GM12878 (cell line): ENCODE measurements at regions not wholly inside any gene's neighbourhood (a gene's known extent, or its start where the extent isn't known, plus 50 kb on each side); places are given as distances from the start of the nearest gene placed in this dataset.

ENCODE experiments used
- ATAC-seq: fragments of 200-7000 bp; cut with Tn5 transposase; 3 replicates; pipeline ENCODE4 v1.9.1; 2020; ENCODE audit warnings: mild to moderate bottlenecking, moderate library complexity
- BruUV-seq: library from RNA; stranded (reverse); fragments of 400-500 nt; replicated peaks from 2 replicates; lab custom pipeline; 2021; lab: Mats Ljungman, UMichigan
- CTCF ChIA-PET: fragments of 300-600 bp; sonication (Branson Sonifier 250); formaldehyde crosslinking; extraction: SDS; loops from one replicate; lab custom pipeline; 2021; ENCODE audit warnings: inconsistent platforms; lab: Yijun Ruan, JAX
- POLR2A ChIA-PET: fragments of 350-600 bp; formaldehyde crosslinking; extraction: SDS; loops from one replicate; lab custom pipeline; 2021; ENCODE audit warnings: inconsistent platforms; lab: Charles Lee
- RAD21 ChIA-PET: fragments of 300-600 bp; sonication (Branson Sonifier 250); formaldehyde crosslinking; loops from one replicate; lab custom pipeline; 2023; ENCODE audit warnings: antibody characterized with exemption; ENCODE audit not compliant: unreplicated experiment; lab: Charles Lee
- SMC1A ChIA-PET: fragments of 300-600 bp; sonication (Branson Sonifier 250); formaldehyde crosslinking; loops from one replicate; lab custom pipeline; 2023; ENCODE audit not compliant: unreplicated experiment, uncharacterized antibody; lab: Charles Lee
- DNase-seq: peaks from one replicate; pipeline ENCODE4 v3.0.0-alpha.2; 2011; ENCODE audit warnings: low read depth, low spot score
- FAIRE-seq: peaks from 3 replicates; lab custom pipeline; 2011; peaks lifted over from hg19 to GRCh38; lab: Jason Lieb, UNC
- H2AFZ ChIP-seq: 2 replicates; pipeline ENCODE4 v1.6.0; 2011; ENCODE audit warnings: low read depth, low read length, control low read depth; ENCODE audit not compliant: control insufficient read depth
- H3K27ac ChIP-seq: 2 replicates; pipeline ENCODE4 v1.5.1; 2011; ENCODE audit warnings: control low read depth; ENCODE audit not compliant: control insufficient read depth, insufficient read depth
- H3K27me3 ChIP-seq, 2 experiments: replicated peaks in 1 of 2; 2 replicates each; pipeline versions ENCODE4 v1.6.0 to v1.6.1; 2011; ENCODE audit warnings: low read length in 1 of 2; ENCODE audit not compliant: control insufficient read depth in 2 of 2, insufficient read depth in 2 of 2
- H3K36me3 ChIP-seq, 2 experiments: 2 replicates each; pipeline ENCODE4 v1.5.1; 2011; ENCODE audit warnings: low read length in 1 of 2; ENCODE audit not compliant: control insufficient read depth in 2 of 2, insufficient read depth in 2 of 2
- H3K4me1 ChIP-seq: 2 replicates; pipeline ENCODE4 v1.6.1; 2011; ENCODE audit warnings: mild to moderate bottlenecking, low read length, moderate library complexity, mixed read lengths; ENCODE audit not compliant: control insufficient read depth, insufficient read depth
- H3K4me2 ChIP-seq: 2 replicates; pipeline ENCODE4 v1.6.0; 2011; ENCODE audit warnings: control low read depth; ENCODE audit not compliant: control insufficient read depth, insufficient read depth
- H3K4me3 ChIP-seq: fragments of 200-600 bp; sonication (generic); 2 replicates; pipeline ENCODE4 v1.5.1; 2016
- H3K79me2 ChIP-seq: 2 replicates; pipeline ENCODE4 v1.6.0; 2011; ENCODE audit warnings: low read length; ENCODE audit not compliant: control insufficient read depth, insufficient read depth
- H3K9ac ChIP-seq: 2 replicates; pipeline ENCODE4 v1.8.0; 2011; ENCODE audit warnings: low read length, control low read depth, mixed read lengths; ENCODE audit not compliant: control insufficient read depth, insufficient read depth
- H3K9me3 ChIP-seq: replicated peaks from 3 replicates; pipeline ENCODE4 v1.5.1; 2011; ENCODE audit warnings: mild to moderate bottlenecking, low read length; ENCODE audit not compliant: control insufficient read depth, insufficient read depth
- H4K20me1 ChIP-seq: 2 replicates; pipeline ENCODE4 v1.6.0; 2011; ENCODE audit not compliant: control insufficient read depth, insufficient read depth
- CEBPB ChIP-seq, 2 experiments: fragments of 150-350 bp in 1 of 2; IDR thresholded peaks; 2 replicates each; pipeline ENCODE4 v1.6.1; 2012 to 2014; ENCODE audit warnings: low read depth in 2 of 2, low read length in 2 of 2, borderline replicate concordance in 1 of 2, inconsistent platforms in 1 of 2
- FOS ChIP-seq: IDR thresholded peaks from 3 replicates; pipeline ENCODE4 v1.6.1; 2011; ENCODE audit warnings: borderline replicate concordance; ENCODE audit not compliant: insufficient read length; ENCODE audit errors: extremely low read depth
- POLR2AphosphoS5 ChIP-seq: IDR thresholded peaks from 2 replicates; pipeline ENCODE4 v1.6.1; 2011; ENCODE audit warnings: mild to moderate bottlenecking, low read length, inconsistent platforms
- RB1 ChIP-seq: fragments of 450-650 bp; formaldehyde crosslinking; IDR thresholded peaks from 2 replicates; pipeline ENCODE4 v1.6.1; 2017; ENCODE audit warnings: mild to moderate bottlenecking, borderline replicate concordance
- WGBS: methylation state at CpG from one replicate; pipeline ENCODE4 v1.1.6; 2016; ENCODE audit warnings: low lambda C conversion rate; ENCODE audit not compliant: insufficient replicate concordance, insufficient coverage; ENCODE audit errors: missing lambda C conversion rate; 5-methylcytosine and 5-hydroxymethylcytosine counted together
- in situ Hi-C: fragments of 300-500 bp; cut with MboI; formaldehyde crosslinking; loops from 9 replicates; pipeline ENCODE4 v1.14.3; 2018; ENCODE audit warnings: mixed read lengths
- intact Hi-C: fragments of 100-400 bp; cut with micrococcal nuclease; formaldehyde crosslinking; loops from one replicate; pipeline ENCODE4 v1.14.2; 2022; ENCODE audit not compliant: unreplicated experiment

GRCh38 chr16:5938607-5939006 is 841.0 kb upstream of the EEF2KMT start:
- Histone ChIP-seq H3K4me1 (no peaks in the 10 kb centered on the region), H3K36me3 (no peaks in the 10 kb centered on the region), H4K20me1 (no peaks in the 10 kb centered on the region), H3K4me2 (no peak overlapping the region), H3K4me3 (no peak overlapping the region), H3K79me2 (no peaks in the 10 kb centered on the region), H3K9me3 (no peaks in the 10 kb centered on the region; the same call in 1 of the 3 replicates), H3K27me3 (no peaks in the 10 kb centered on the region), H3K27ac (no peak overlapping the region), H3K9ac (no peak overlapping the region), H2AFZ (no peak overlapping the region)
- intact Hi-C loops: no loop called here
- in situ Hi-C loops: no loop called here
- ChIA-PET POLR2A (no interaction called here), CTCF (no interaction called here), RAD21 (no interaction called here), SMC1A (no interaction called here)
- WGBS: 21% methylated on average over 1 of the region's 1 CpG
- no peak for FAIRE-seq
- no peak for DNase-seq
- TF ChIP-seq FOS: no peak
- no peak for TF ChIP-seq RB1
- BruUV-seq: no TSS peak
- ATAC-seq: no peak

GRCh38 chr16:5932906-5933305 is 835.3 kb upstream of the EEF2KMT start:
- no peaks in the 10 kb centered on the region for H3K27me3 ChIP-seq
- no peaks in the 10 kb centered on the region for H3K9me3 ChIP-seq
- SMC1A ChIA-PET: no interaction called here
- no peak for FAIRE-seq
- in situ Hi-C loops: no loop called here
- H3K27ac ChIP-seq: no peak overlapping the region
- H2AFZ ChIP-seq: no peak overlapping the region
- no peaks in the 10 kb centered on the region for H3K36me3 ChIP-seq
- 50% methylated on average over 9 of the region's 9 CpGs for WGBS
- TF ChIP-seq CEBPB (IDR thresholded peaks at IDR 0.05; ENCODE audit: borderline replicate concordance in 1 of 2, low read depth in 2 of 2, low read length in 2 of 2): no peak
- TF ChIP-seq POLR2AphosphoS5: no peak
- TF ChIP-seq, all 136 proteins: peak for 0
- intact Hi-C loops: no loop called here
- Histone ChIP-seq H3K79me2 (no peaks in the 10 kb centered on the region), H3K9ac (no peak overlapping the region), H3K4me1 (no peaks in the 10 kb centered on the region), H3K4me2 (no peak overlapping the region), H3K4me3 (no peak overlapping the region), H4K20me1 (no peaks in the 10 kb centered on the region)
- ChIA-PET RAD21 (no interaction called here), CTCF (no interaction called here), POLR2A (no interaction called here)
- DNase-seq (no peak), ATAC-seq (no peak)
- no TSS peak for BruUV-seq
